Transverse colon (tissue), 4 donors: ENCODE measurements at regions not wholly inside any gene's neighbourhood (a gene's known extent, or its start where the extent isn't known, plus 50 kb on each side); places are given as distances from the start of the nearest gene placed in this dataset.

Experiments used
- CTCF ChIP-seq, 5 experiments: fragments of 200-600 bp in 3 of 5; fragments of 450-650 bp in 2 of 5; sonication (generic) in 3 of 5; IDR thresholded peaks; 1 replicate in 2 of 5; 2 replicates in 3 of 5; pipeline ENCODE4 v1.5.1; 2016 to 2017; ENCODE audit warnings: antibody characterized with exemption in 5 of 5, inconsistent platforms in 3 of 5, mild to moderate bottlenecking in 2 of 5, moderate library complexity in 1 of 5
- EP300 ChIP-seq: sonication (generic); formaldehyde crosslinking; IDR thresholded peaks from one replicate; pipeline ENCODE4 v1.6.1; 2017; ENCODE audit warnings: antibody characterized with exemption, low read depth
- POLR2A ChIP-seq: fragments of 450-650 bp; IDR thresholded peaks from one replicate; pipeline ENCODE4 v1.6.1; 2016; ENCODE audit warnings: antibody characterized with exemption, mild to moderate bottlenecking, moderate library complexity
- POLR2AphosphoS5 ChIP-seq, 3 donors: sonication (generic); formaldehyde crosslinking; IDR thresholded peaks; one replicate each; pipeline ENCODE4 v1.6.1; 2016; ENCODE audit warnings: antibody characterized with exemption in 3 of 3

- TF ChIP-seq CTCF (IDR thresholded peaks at IDR 0.05) (no peak), POLR2A (no peak), EP300 (no peak), POLR2AphosphoS5 (IDR thresholded peaks at IDR 0.05) (no peak)
Measured at GRCh38 chr20:40880729-40881109, 147.9 kb upstream of the TOP1 start.
